Parathyroid adenoma (tissue), 2 donors: ENCODE measurements at regions not wholly inside any gene's neighbourhood (a gene's known extent, or its start where the extent isn't known, plus 50 kb on each side); places are given as distances from the start of the nearest gene placed in this dataset.

Source experiments
- H2AFZ ChIP-seq: fragments of 300-600 bp; sonication (generic); one replicate; pipeline ENCODE4 v1.7.0; 2017; ENCODE audit warnings: antibody characterized with exemption, mild to moderate bottlenecking
- H3K27ac ChIP-seq: fragments of 300-600 bp; sonication (generic); one replicate; pipeline ENCODE4 v1.7.0; 2017
- H3K27me3 ChIP-seq: fragments of 300-600 bp; sonication (generic); one replicate; pipeline ENCODE4 v1.7.0; 2017; ENCODE audit warnings: low read length; ENCODE audit not compliant: control insufficient read depth, insufficient read depth
- H3K36me3 ChIP-seq: fragments of 300-600 bp; sonication (generic); one replicate; pipeline ENCODE4 v1.7.0; 2017; ENCODE audit warnings: low read length; ENCODE audit not compliant: control insufficient read depth, insufficient read depth
- H3K4me1 ChIP-seq: fragments of 300-600 bp; sonication (generic); one replicate; pipeline ENCODE4 v1.7.0; 2017; ENCODE audit warnings: control low read depth
- H3K4me2 ChIP-seq: fragments of 300-600 bp; sonication (generic); one replicate; pipeline ENCODE4 v1.7.0; 2017; ENCODE audit warnings: low read length
- H3K4me3 ChIP-seq: fragments of 300-600 bp; sonication (generic); one replicate; pipeline ENCODE4 v1.7.0; 2017; ENCODE audit warnings: low read depth, low read length
- H3K79me2 ChIP-seq: fragments of 300-600 bp; sonication (generic); one replicate; pipeline ENCODE4 v1.7.0; 2017; ENCODE audit warnings: control low read depth
- H3K9ac ChIP-seq: fragments of 300-600 bp; sonication (generic); one replicate; pipeline ENCODE4 v1.7.0; 2017; ENCODE audit warnings: mild to moderate bottlenecking
- H3K9me3 ChIP-seq: fragments of 300-600 bp; sonication (generic); one replicate; pipeline ENCODE4 v1.7.0; 2017; ENCODE audit warnings: low read length; ENCODE audit not compliant: control insufficient read depth
- TF ChIP-seq, protein P1 (sequence below): fragments of 300-600 bp; sonication (generic); IDR thresholded peaks from one replicate; pipeline ENCODE4 v1.7.0; 2017; ENCODE audit warnings: antibody characterized with exemption, mild to moderate bottlenecking
- donor health status: primary hyperparathyroidism.

GRCh38 chr13:99690426-99691174, 189.3 kb downstream of the TM9SF2 start:
- H3K4me3 ChIP-seq, result no peak overlapping the region
- TF ChIP-seq, protein P1, sequence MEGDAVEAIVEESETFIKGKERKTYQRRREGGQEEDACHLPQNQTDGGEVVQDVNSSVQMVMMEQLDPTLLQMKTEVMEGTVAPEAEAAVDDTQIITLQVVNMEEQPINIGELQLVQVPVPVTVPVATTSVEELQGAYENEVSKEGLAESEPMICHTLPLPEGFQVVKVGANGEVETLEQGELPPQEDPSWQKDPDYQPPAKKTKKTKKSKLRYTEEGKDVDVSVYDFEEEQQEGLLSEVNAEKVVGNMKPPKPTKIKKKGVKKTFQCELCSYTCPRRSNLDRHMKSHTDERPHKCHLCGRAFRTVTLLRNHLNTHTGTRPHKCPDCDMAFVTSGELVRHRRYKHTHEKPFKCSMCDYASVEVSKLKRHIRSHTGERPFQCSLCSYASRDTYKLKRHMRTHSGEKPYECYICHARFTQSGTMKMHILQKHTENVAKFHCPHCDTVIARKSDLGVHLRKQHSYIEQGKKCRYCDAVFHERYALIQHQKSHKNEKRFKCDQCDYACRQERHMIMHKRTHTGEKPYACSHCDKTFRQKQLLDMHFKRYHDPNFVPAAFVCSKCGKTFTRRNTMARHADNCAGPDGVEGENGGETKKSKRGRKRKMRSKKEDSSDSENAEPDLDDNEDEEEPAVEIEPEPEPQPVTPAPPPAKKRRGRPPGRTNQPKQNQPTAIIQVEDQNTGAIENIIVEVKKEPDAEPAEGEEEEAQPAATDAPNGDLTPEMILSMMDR, result no peak

GRCh38 chr13:99689955-99690354, 188.7 kb downstream of the TM9SF2 start:
- Histone ChIP-seq H3K9me3 (no peaks in the 10 kb centered on the region), H3K4me1 (no peaks in the 10 kb centered on the region), H3K9ac (no peak overlapping the region), H3K36me3 (no peaks in the 10 kb centered on the region), H3K27me3 (no peaks in the 10 kb centered on the region), H3K79me2 (no peaks in the 10 kb centered on the region), H3K4me2 (no peak overlapping the region), H3K4me3 (no peak overlapping the region), H2AFZ (no peak overlapping the region), H3K27ac (no peak overlapping the region)
- TF ChIP-seq, protein P1, result no peak

More at GRCh38 chr13:99690426-99691174, 189.3 kb downstream of the TM9SF2 start:
- Histone ChIP-seq H3K79me2 (no peaks in the 10 kb centered on the region), H3K4me2 (no peak overlapping the region), H3K27me3 (no peaks in the 10 kb centered on the region), H3K36me3 (no peaks in the 10 kb centered on the region), H3K9me3 (no peaks in the 10 kb centered on the region), H3K4me1 (no peaks in the 10 kb centered on the region), H2AFZ (no peak overlapping the region), H3K27ac (no peak overlapping the region), H3K9ac (no peak overlapping the region)

GRCh38 chr13:99688776-99689175, 187.5 kb downstream of the TM9SF2 start:
- Histone ChIP-seq H3K4me1 (no peaks in the 10 kb centered on the region), H2AFZ (no peak overlapping the region), H3K79me2 (no peaks in the 10 kb centered on the region), H3K36me3 (no peaks in the 10 kb centered on the region), H3K9ac (no peak overlapping the region), H3K27ac (no peak overlapping the region), H3K9me3 (no peaks in the 10 kb centered on the region), H3K4me2 (no peak overlapping the region), H3K4me3 (no peak overlapping the region), H3K27me3 (no peaks in the 10 kb centered on the region)
- TF ChIP-seq, protein P1, result no peak

DNA sequence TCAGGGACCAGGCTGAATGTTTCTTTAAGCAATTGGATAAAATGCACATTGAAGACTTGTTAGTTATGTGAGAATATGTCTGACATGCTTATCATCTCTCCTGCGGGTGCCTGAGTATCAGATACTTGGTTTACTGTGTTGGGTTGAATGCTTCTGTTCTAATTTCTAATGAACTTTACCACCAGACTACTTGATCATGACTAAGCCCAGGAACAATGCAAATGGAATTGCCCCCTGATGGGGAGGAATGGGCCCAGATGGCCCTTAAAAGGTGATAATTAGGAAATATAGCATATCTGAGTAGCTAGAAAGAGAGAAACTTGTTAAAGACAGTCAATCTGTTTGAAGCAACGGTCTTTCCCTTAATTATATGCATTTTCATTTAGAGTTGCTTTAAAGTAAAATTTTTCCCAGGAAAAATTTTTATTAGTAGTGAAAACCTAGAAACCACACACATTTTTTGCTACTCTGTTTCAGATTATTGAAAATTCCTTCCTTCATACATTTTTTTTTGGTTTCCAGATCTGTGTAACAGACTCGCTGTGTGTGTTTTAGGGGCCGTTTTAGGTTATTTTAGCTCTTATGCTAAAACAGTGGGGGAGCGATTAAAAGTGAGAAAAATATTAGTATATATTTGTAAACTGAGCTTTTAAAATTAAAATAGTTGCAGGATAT, 186.6 kb downstream of the TM9SF2 start:
- no peak overlapping the region for H3K27ac ChIP-seq
- no peak overlapping the region for H2AFZ ChIP-seq
- H3K79me2 ChIP-seq, result no peaks in the 10 kb centered on the region
- H3K9ac ChIP-seq, result no peak overlapping the region
- H3K27me3 ChIP-seq, result no peaks in the 10 kb centered on the region
- no peaks in the 10 kb centered on the region for H3K9me3 ChIP-seq
- no peaks in the 10 kb centered on the region for H3K4me1 ChIP-seq
- H3K4me2 ChIP-seq, result no peak overlapping the region
- no peak overlapping the region for H3K4me3 ChIP-seq
- no peaks in the 10 kb centered on the region for H3K36me3 ChIP-seq
- TF ChIP-seq, protein P1, result no peak
